ENCODE measurements at regions not wholly inside any gene's neighbourhood (a gene's known extent, or its start where the extent isn't known, plus 50 kb on each side); places are given as distances from the start of the nearest gene placed in this dataset.

GRCh38 chr10:130751106-130751840 lies 560.2 kb downstream of the TCERG1L start:
- no peak for DNase-seq

DNA sequence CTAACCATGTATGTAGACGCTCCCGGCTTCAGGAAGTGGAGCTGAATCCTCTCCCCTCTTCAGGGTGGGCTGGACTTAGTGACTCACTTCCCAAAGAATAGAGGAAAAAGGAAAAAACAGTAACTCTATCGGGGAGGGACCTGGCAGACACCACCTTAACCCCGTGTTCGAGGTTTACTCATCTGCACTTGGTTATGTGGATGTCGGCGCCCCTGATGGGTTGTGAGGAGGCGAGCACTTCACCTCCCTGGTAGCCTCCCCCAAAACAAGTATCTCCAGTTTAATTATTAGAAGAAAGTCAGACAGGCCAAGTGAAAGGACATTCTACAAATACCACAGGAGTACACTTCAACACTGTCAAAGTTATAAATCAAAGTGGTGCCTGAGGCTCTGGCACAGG lies 559.7 kb downstream of the TCERG1L start:
- no peak for DNase-seq

DNA sequence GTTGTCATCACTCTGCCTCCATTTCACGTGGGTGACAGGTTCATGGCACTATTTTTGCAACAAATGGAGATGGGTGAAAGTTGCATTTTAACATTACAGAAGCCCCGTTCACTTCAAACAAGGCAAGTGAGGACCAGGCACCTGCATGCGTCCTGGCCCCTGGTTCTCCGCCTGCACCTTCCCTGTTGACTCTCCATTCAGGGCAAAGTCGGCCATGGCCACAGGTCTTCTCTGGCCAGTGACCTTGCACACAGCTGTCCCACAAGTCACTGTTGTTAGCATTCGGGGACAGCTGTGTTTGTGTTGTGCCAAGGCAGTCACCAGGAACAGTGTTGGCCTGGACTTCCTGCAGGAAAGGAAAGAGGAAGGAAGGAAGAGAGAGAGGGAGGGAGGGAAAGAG lies 554.9 kb downstream of the TCERG1L start:
- DNase-seq = no peak

GRCh38 chr10:130757271-130757670 lies 554.2 kb downstream of the TCERG1L start:
- no peak for DNase-seq

GRCh38 chr10:130757821-130758489 lies 553.6 kb downstream of the TCERG1L start:
- DNase-seq = no peak

DNA sequence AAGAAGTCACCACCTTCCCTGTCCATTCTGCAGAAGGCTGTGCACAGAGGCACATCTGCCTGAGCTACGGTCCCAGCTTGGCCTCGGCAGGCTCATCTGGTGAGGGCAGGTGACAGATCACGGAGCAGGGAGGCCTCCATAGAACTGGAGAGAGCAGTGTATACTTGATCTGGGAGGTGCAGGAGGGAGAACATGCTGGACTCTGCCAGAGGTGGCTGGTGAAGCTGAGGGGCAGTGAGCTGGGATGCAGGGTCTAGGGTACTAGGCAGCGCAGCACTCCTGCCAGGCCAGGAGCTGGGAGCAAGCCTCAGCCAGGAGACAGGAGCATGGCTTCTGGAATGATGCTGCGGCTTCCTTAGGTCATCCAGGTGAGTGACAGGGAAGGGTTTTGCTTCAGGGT lies 553.0 kb downstream of the TCERG1L start:
- DNase-seq = no peak

- no peak for DNase-seq
Measured at GRCh38 chr10:130761032-130761575, 550.4 kb downstream of the TCERG1L start.

- no peak for DNase-seq
Measured at GRCh38 chr10:130761788-130762301, 549.7 kb downstream of the TCERG1L start.

DNA sequence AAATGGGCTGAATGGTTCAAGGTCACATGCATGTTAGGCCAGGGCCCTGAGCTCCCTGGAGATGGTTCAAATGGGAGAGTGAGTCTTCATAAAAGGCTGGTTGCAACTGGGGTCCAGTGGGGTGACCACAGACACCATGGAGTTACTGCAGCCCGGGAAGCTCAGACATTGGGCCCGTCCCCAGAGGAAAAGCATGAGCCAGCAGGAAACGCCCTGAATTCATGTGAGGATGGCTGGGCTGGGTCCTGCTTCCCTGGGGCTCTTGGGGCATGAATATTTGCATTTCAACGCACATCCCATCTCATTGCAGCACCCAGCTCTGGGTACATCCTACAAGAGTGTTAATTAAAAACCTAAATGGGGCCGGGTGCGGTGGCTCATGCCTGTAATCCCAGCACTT lies 549.0 kb downstream of the TCERG1L start:
- DNase-seq = no peak

DNA sequence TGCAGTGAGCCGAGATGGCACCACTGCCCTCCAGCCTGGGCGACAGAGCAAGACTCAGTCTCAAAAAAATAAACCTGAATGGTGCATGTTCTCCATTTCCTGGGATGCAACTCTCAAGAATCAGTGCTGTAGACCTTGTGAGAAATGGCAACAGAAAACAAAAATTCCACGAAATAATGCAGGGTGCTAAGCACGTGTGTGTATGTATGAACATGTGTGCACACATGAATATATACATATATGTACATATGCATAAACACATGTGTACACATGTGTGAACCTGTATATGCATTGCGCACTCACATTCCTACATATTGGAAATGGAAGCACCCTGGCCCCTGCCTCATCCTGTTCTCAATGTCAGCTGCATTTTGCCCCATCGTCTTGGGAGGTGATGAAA lies 548.5 kb downstream of the TCERG1L start:
- no peak for DNase-seq

DNA sequence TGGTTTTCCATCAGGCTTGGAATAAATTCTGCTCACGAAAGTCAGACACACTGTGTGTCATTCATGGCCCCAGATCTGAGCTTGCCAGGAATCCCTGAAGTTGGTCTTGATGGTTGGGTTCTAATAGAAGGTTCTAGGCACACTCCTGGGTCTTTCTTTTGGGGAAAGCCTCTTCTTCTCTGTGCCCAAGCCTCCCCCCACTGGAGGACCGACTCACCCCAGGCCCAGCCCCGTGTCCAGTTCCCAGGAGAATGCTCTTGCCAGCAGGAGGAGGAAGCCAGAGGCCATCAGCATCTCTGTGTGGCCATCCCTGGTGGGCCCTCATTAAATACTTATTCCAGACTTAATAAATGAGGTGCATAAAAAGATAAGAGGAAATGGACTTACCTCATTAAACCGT lies 548.0 kb downstream of the TCERG1L start:
- DNase-seq = no peak

- no peak for DNase-seq
Measured at GRCh38 chr10:130764651-130765050, 546.9 kb downstream of the TCERG1L start.

GRCh38 chr10:130766071-130766470 lies 545.5 kb downstream of the TCERG1L start:
- DNase-seq = no peak

DNA sequence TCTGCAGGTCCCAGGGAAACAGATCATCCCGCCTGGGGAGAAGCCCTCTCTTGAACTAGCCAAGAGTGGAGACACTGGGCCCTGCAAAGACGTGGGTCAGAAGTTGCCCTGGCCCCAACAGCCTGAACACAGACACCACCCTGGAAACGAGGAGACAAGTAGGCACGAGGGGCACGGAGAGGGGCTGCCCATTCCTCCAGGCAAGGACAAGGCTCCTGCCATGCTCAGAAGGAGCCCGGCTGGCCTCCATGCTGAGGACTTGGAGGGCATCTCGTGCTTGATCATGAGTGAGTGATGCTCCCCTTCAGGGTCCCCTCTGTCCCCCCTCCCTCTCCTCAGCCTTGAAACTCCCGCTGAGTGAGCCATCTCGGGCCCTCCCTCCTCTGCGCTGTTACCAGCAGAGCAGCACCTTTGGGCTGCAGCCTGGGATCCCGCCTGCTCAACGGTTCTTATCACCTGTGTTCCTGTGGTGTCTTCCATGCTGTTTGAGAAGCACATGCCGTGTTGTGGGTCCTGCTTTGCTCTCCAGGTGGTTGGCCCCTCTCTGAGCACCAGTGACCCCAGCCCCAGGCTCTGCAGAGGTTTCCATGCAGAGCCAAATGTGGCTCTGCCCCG lies 544.3 kb downstream of the TCERG1L start:
- no peak for DNase-seq

DNA sequence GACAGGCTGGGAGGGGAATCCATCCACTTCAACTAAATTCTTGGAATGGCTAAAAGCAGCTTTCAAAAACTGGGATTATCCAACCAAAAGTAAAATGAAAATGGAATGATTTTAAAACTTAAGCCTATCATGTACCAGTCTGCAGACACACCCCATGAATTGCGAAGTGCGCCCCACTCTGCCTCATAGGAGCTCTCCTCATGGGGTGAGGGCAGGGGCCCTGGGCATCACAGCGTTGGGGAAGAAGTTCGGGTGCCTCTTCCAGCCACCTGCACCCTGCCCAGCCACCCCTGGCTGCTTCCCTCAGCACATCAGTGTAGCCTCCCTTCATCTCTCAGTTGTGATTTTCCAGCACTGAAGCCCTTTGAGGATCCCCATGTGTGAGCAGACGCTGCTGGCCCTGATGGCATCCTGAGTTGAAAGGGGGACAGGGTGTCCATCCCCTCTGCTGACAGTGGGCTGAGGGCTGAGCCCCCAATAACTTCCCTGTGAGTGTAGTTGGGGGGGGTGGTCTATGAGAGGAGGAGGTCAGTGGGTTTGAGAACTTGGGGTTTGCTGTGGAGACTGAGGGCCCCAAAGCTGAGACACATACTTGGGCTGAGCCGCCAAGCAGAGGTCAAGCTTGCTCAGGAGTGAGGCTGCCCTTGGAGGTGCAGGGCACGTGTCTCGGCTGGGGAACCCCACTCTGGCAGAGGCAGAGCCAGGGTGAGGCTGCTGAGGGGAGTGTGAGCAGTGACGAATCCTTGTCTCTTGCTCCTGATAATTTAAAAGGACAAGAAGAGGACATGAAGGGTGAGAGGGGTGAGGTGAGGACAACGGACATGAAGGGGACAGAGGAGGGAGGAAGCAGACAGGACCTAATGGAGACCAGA lies 542.1 kb downstream of the TCERG1L start:
- no peak for DNase-seq

DNA sequence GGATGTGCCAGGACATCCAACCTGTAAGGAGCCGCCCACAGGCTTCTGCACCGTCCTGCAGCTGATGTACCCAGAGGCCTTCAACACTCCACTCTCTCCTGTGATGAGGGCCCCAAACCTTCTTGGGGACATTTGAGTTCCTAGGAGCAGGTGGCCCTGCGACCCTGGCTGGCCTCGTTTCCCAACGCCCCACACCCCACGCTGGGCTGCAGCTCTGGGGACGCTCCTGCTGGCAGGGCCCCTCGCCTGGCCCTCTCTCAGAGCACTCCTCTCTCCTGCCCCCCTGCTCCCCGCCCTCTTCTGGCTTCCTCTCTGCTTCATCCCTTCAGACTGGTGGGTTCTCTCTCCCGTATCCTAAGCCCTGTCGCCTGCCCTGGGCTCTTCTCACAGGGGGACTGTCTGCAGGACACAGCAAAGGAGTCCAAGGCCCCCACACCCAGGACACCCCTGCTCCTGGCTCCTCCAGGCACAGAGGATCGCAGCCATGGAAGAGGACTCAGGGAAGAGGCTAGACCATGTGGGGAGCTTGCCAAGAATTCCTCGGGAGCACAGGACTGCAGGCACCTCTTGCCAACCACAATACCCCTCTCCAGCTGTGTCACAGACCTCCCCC lies 541.4 kb downstream of the TCERG1L start:
- no peak for DNase-seq

DNA sequence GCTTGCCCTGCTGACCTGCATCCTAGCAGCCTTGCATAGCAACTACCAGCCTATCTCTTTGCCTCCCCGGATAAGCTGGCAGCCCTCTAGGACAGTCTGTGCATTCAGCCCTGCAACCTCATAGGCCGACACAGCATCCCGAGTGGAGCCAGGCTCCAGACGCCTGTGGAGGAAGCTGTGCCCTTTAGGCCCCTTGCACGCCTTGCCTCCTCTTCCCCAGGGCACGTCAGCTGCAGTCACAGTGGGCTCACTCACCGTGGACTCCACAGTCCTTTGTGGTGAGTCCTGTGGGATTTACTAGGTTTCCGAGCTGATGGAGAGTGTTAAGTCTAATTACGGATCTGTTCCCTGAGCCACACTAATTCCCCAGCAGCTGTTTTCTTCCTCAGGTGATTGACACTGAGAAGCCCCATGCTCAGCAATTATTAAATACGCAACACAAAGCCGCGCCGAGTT lies 540.0 kb downstream of the TCERG1L start:
- no peak for DNase-seq

DNA sequence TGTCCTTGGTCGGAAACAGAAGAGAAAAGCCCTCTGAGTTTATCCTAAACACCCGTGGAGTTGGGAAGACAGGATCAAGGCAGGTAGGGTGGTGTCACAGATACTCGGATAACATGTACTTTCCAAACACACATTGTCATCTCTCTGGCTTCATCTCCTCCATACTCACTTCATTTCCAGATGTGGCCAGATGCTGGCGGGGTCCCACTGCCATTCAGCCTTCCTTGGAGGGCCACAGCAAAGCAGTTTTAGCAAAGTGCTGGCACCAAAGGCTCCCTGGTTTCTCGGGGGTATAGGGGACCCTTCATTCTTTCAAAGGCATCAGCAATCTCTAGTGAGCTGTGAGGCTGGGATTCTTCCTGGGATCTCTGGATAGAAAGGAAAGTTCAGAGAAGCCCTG lies 539.5 kb downstream of the TCERG1L start:
- no peak for DNase-seq

DNA sequence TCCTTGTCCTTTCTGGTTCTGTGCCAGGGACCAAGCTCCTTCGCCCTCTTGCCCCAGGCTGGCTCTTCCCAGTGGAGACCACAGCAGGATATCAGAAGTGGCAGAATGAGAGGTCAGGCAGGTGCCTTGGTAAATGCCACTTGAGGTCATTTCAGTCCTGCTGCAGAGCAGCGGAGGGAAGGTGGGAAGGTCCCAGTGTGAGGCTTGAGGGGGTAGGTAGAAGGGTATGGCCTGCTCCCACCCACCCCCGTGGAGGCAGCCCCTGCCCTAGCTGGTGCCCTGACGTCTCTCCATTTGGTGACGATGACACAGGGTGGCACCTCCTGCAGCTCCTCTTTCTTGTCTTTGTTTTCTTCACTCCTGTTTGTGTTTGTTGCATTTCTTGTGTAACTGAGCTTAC lies 538.8 kb downstream of the TCERG1L start:
- no peak for DNase-seq

GRCh38 chr10:130773941-130774340 lies 537.6 kb downstream of the TCERG1L start:
- DNase-seq = no peak

DNA sequence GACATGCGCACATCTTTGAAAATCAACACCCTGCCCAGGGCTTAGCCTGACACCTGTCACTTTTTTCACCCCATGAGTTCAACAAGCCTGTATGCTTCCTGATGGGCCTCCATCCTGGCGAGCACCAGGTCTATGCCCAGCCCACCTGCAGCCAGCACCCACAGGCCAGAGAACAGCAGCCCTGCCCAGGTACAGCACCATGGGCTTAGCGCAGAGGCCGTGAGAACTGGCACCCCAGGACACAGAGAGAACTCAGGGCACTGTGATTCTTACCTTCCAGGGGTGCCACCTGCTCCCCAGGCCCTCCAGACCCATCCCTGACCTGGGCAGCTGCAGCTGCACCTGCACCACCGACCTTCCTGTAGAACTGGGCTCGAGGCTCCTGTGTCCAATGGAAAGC lies 536.6 kb downstream of the TCERG1L start:
- DNase-seq = no peak

DNA sequence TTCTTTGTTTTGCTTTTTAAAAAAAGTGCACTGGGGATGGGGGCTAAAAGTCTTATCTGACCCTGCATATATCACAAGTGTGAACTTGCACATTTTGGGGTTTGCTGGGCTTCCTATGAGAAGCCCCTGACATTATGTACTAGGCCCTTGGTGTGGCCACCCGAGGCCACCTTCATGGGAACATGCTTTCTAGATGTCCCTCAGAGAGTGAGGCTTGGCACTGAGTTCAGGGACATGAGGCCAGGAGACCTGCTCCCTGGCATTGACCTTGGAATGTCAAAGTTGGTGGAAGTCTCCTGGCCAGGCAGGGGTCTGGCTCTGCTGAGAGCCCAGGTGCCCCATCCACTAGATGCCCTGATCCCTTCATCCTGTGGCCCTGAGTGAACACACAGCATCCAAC lies 536.2 kb downstream of the TCERG1L start:
- no peak for DNase-seq
